AG04450 (cell line): ENCODE measurements at regions not wholly inside any gene's neighbourhood (a gene's known extent, or its start where the extent isn't known, plus 50 kb on each side); places are given as distances from the start of the nearest gene placed in this dataset.

Source experiments
- CTCF ChIA-PET: fragments of 300-600, 350-600 bp; formaldehyde crosslinking; extraction: SDS; loops from one replicate; lab custom pipeline; 2022; ENCODE audit warnings: antibody characterized with exemption, inconsistent platforms; lab: Charles Lee
- POLR2A ChIA-PET: fragments of 350-600 bp; formaldehyde crosslinking; extraction: SDS; loops from one replicate; lab custom pipeline; 2021; ENCODE audit warnings: antibody characterized with exemption, inconsistent platforms; lab: Yijun Ruan, JAX
- DNase-seq: peaks from one replicate; pipeline ENCODE4 v3.0.0-alpha.2; 2011; ENCODE audit warnings: low read depth, low spot score
- H3K27ac ChIP-seq: one replicate; pipeline ENCODE4 v1.5.1; 2012; ENCODE audit warnings: low read depth, low read length, control low read depth
- H3K27me3 ChIP-seq: one replicate; pipeline ENCODE4 v1.6.0; 2012; ENCODE audit warnings: low read length; ENCODE audit not compliant: control insufficient read depth, insufficient read depth
- H3K4me3 ChIP-seq: 2 replicates; pipeline ENCODE4 v1.5.1; 2011; ENCODE audit warnings: mild to moderate bottlenecking, low read depth, low read length, control low read depth
- H3K9me3 ChIP-seq: 2 replicates; pipeline ENCODE4 v1.5.1; 2012; ENCODE audit warnings: low read length; ENCODE audit not compliant: control insufficient read depth, insufficient read depth
- CTCF ChIP-seq: IDR thresholded peaks from 2 replicates; pipeline ENCODE4 v1.5.1; 2011; ENCODE audit warnings: low read depth, low read length, control low read depth, inconsistent platforms

GRCh38 chr19:27765397-27765796 is 1447.6 kb downstream of the UQCRFS1 start:
- TF ChIP-seq CTCF = no peak
- Histone ChIP-seq H3K27ac (no peak overlapping the region), H3K9me3 (peaks cover 49% of the 10 kb centered on the region; the same call in 1 of the 2 replicates), H3K4me3 (no peak overlapping the region), H3K27me3 (no peaks in the 10 kb centered on the region)
- POLR2A ChIA-PET = no interaction called here
- CTCF ChIA-PET = no interaction called here
- no peak for DNase-seq

- TF ChIP-seq CTCF = no peak
- CTCF ChIA-PET = no interaction called here
- POLR2A ChIA-PET = no interaction called here
These were observed 1448.7 kb downstream of the UQCRFS1 start for GRCh38 chr19:27764186-27764804.

GRCh38 chr19:27762933-27763332 is 1450.0 kb downstream of the UQCRFS1 start:
- Histone ChIP-seq H3K4me3 (no peak overlapping the region), H3K9me3 (peaks cover 42% of the 10 kb centered on the region; the same call in 1 of the 2 replicates), H3K27ac (no peak overlapping the region), H3K27me3 (no peaks in the 10 kb centered on the region)
- no peak for DNase-seq
- ChIA-PET CTCF (no interaction called here), POLR2A (no interaction called here)
- TF ChIP-seq CTCF = no peak

More at GRCh38 chr19:27764186-27764804, 1448.7 kb downstream of the UQCRFS1 start:
- no peaks in the 10 kb centered on the region for H3K27me3 ChIP-seq
- no peak overlapping the region for H3K4me3 ChIP-seq
- no peak for DNase-seq
- no peak overlapping the region for H3K27ac ChIP-seq
- H3K9me3 ChIP-seq = peaks cover 48% of the 10 kb centered on the region; the same call in 1 of the 2 replicates

- no peak overlapping the region for H3K4me3 ChIP-seq
- CTCF ChIA-PET = no interaction called here
- H3K9me3 ChIP-seq = peaks cover 18% of the 10 kb centered on the region; the same call in 1 of the 2 replicates
- DNase-seq = no peak
- POLR2A ChIA-PET = no interaction called here
- no peaks in the 10 kb centered on the region for H3K27me3 ChIP-seq
- H3K27ac ChIP-seq = no peak overlapping the region
- TF ChIP-seq CTCF = no peak
These were observed 1453.1 kb downstream of the UQCRFS1 start for GRCh38 chr19:27759896-27760295.

- ChIA-PET CTCF (no interaction called here), POLR2A (no interaction called here)
- TF ChIP-seq CTCF = no peak
- Histone ChIP-seq H3K27ac (no peak overlapping the region), H3K27me3 (no peaks in the 10 kb centered on the region), H3K4me3 (no peak overlapping the region), H3K9me3 (peaks cover 15% of the 10 kb centered on the region; the same call in 1 of the 2 replicates)
- no peak for DNase-seq
These were observed 1454.1 kb downstream of the UQCRFS1 start for GRCh38 chr19:27758626-27759505.
